Sigmoid colon (tissue), 6 donors: ENCODE measurements at regions not wholly inside any gene's neighbourhood (a gene's known extent, or its start where the extent isn't known, plus 50 kb on each side); places are given as distances from the start of the nearest gene placed in this dataset.

ENCODE experiments used
- DNase-seq: peaks from one replicate; pipeline ENCODE4 v3.0.0-alpha.2; 2019
- H3K27ac ChIP-seq, 4 donors: fragments of 200-600 bp; sonication (generic); one replicate each; pipeline ENCODE4 v1.5.1; 2016 to 2019; ENCODE audit warnings: mild to moderate bottlenecking in 1 of 4
- H3K27me3 ChIP-seq, 3 donors: fragments of 200-600 bp; sonication (generic); one replicate each; pipeline ENCODE4 v1.5.1; 2019; ENCODE audit warnings: mild to moderate bottlenecking in 1 of 3
- H3K36me3 ChIP-seq, 4 donors: fragments of 200-600 bp; sonication (generic); one replicate each; pipeline ENCODE4 v1.5.1; 2016 to 2019
- H3K4me1 ChIP-seq, 4 donors: fragments of 200-600 bp; sonication (generic); one replicate each; pipeline ENCODE4 v1.5.1; 2017 to 2019
- H3K4me3 ChIP-seq, 4 donors: fragments of 200-600 bp; sonication (generic); one replicate each; pipeline ENCODE4 v1.5.1; 2017 to 2019; ENCODE audit warnings: mild to moderate bottlenecking in 2 of 4, moderate library complexity in 1 of 4
- H3K9me3 ChIP-seq, 4 donors: fragments of 200-600 bp in 3 of 4; sonication (generic) in 3 of 4; one replicate each; pipeline versions ENCODE4 v1.5.1 to v1.6.1; 2013 to 2019
- EP300 ChIP-seq, 4 donors: sonication (generic); formaldehyde crosslinking; IDR thresholded peaks; one replicate each; pipeline ENCODE4 v1.6.1; 2017; ENCODE audit warnings: antibody characterized with exemption in 4 of 4
- POLR2A ChIP-seq, 2 donors: fragments of 450-650 bp; IDR thresholded peaks; one replicate each; pipeline ENCODE4 v1.6.1; 2016; ENCODE audit warnings: antibody characterized with exemption in 2 of 2, mild to moderate bottlenecking in 2 of 2, moderate library complexity in 2 of 2
- POLR2AphosphoS5 ChIP-seq, 4 donors: sonication (generic); formaldehyde crosslinking; IDR thresholded peaks; one replicate each; pipeline ENCODE4 v1.6.1; 2017; ENCODE audit warnings: antibody characterized with exemption in 4 of 4
- WGBS, 2 donors: extraction: QIAGEN DNeasy Blood & Tissue Kit; methylation state at CpG; one replicate each; pipeline ENCODE4 v1.1.7; 2013; 5-methylcytosine and 5-hydroxymethylcytosine counted together
- intact Hi-C: fragments of 100-400 bp; cut with DNase I; formaldehyde crosslinking; loops from one replicate; pipeline ENCODE4 v1.15.1; 2023
- TF ChIP-seq, protein P1 (sequence below), 4 experiments: fragments of 450-650 bp in 3 of 4; fragments of 200-600 bp in 1 of 4; IDR thresholded peaks; one replicate each; pipeline ENCODE4 v1.5.1; 2016 to 2019; ENCODE audit warnings: antibody characterized with exemption in 4 of 4, mild to moderate bottlenecking in 3 of 4, moderate library complexity in 2 of 4
- donor health status: healthy with polysubstance abuse.
- donor health status: healthy.

GRCh38 chr16:73323880-73324279, 276.0 kb upstream of the ZFHX3 start:
- no peaks in the 10 kb centered on the region for H3K9me3 ChIP-seq
- H3K4me1 ChIP-seq = no peaks in the 10 kb centered on the region
- no peaks in the 10 kb centered on the region for H3K36me3 ChIP-seq
- 82 to 83% methylated on average over 1 of the region's 1 CpG for WGBS, 2 donors
- no peak overlapping the region for H3K4me3 ChIP-seq
- no peaks in the 10 kb centered on the region for H3K27me3 ChIP-seq
- no peak overlapping the region for H3K27ac ChIP-seq
- TF ChIP-seq POLR2A (IDR thresholded peaks at IDR 0.05) = no peak
- TF ChIP-seq EP300 (IDR thresholded peaks at IDR 0.05) = no peak
- no peak for TF ChIP-seq POLR2AphosphoS5 (IDR thresholded peaks at IDR 0.05)
- TF ChIP-seq, protein P1, sequence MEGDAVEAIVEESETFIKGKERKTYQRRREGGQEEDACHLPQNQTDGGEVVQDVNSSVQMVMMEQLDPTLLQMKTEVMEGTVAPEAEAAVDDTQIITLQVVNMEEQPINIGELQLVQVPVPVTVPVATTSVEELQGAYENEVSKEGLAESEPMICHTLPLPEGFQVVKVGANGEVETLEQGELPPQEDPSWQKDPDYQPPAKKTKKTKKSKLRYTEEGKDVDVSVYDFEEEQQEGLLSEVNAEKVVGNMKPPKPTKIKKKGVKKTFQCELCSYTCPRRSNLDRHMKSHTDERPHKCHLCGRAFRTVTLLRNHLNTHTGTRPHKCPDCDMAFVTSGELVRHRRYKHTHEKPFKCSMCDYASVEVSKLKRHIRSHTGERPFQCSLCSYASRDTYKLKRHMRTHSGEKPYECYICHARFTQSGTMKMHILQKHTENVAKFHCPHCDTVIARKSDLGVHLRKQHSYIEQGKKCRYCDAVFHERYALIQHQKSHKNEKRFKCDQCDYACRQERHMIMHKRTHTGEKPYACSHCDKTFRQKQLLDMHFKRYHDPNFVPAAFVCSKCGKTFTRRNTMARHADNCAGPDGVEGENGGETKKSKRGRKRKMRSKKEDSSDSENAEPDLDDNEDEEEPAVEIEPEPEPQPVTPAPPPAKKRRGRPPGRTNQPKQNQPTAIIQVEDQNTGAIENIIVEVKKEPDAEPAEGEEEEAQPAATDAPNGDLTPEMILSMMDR (IDR thresholded peaks at IDR 0.05) = no peak
- DNase-seq = no peak
- intact Hi-C loops = no loop called here

DNA sequence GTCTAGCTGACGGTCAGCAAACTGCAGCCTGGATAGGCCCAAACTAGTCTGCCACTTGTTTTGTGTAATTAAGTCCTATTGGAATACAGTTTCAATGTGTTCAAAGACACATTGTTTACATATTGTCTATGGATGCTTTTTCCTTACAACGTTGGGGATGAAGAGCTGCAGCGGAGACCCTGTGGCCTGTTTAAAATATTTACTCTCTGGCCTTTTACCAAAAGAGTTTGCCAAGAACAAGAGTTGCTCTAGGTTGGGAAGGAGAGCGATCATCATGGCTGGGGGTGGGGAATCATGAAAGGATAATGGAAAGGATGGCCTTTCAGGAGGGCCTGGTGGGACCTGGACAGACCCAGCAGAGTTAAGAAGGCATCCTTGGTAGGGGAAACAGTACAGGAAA, 274.9 kb upstream of the ZFHX3 start:
- no peaks in the 10 kb centered on the region for H3K9me3 ChIP-seq
- WGBS, 2 donors = 69 to 71% methylated on average over 4 of the region's 4 CpGs
- intact Hi-C loops = no loop called here

GRCh38 chr16:73321853-73322252, 273.9 kb upstream of the ZFHX3 start:
- TF ChIP-seq POLR2AphosphoS5 (IDR thresholded peaks at IDR 0.05) = no peak
- TF ChIP-seq, protein P1 (IDR thresholded peaks at IDR 0.05) = no peak
- TF ChIP-seq EP300 (IDR thresholded peaks at IDR 0.05) = no peak
- no peak for TF ChIP-seq POLR2A (IDR thresholded peaks at IDR 0.05)
- Histone ChIP-seq H3K9me3 (no peaks in the 10 kb centered on the region), H3K4me3 (no peak overlapping the region), H3K27me3 (no peaks in the 10 kb centered on the region), H3K27ac (no peak overlapping the region), H3K36me3 (no peaks in the 10 kb centered on the region), H3K4me1 (no peaks in the 10 kb centered on the region)
- no peak for DNase-seq
- WGBS, 2 donors = 77 to 83% methylated on average over 8 of the region's 8 CpGs
- intact Hi-C loops = no loop called here

More for the DNA sequence above, 274.9 kb upstream of the ZFHX3 start:
- H3K27me3 ChIP-seq = no peaks in the 10 kb centered on the region
- no peak overlapping the region for H3K4me3 ChIP-seq
- H3K36me3 ChIP-seq = no peaks in the 10 kb centered on the region
- TF ChIP-seq, protein P1 (IDR thresholded peaks at IDR 0.05) = no peak
- TF ChIP-seq POLR2AphosphoS5 (IDR thresholded peaks at IDR 0.05) = no peak
- H3K27ac ChIP-seq = no peak overlapping the region
- H3K4me1 ChIP-seq = no peaks in the 10 kb centered on the region
- DNase-seq = no peak

- H3K4me1 ChIP-seq = no peaks in the 10 kb centered on the region
- no peak overlapping the region for H3K4me3 ChIP-seq
- TF ChIP-seq EP300 (IDR thresholded peaks at IDR 0.05) (no peak), POLR2AphosphoS5 (IDR thresholded peaks at IDR 0.05) (no peak), POLR2A (IDR thresholded peaks at IDR 0.05) (no peak)
- TF ChIP-seq, protein P1 (IDR thresholded peaks at IDR 0.05) = no peak
- peak; percentile 13 for DNase-seq
- no peaks in the 10 kb centered on the region for H3K27me3 ChIP-seq
- no peaks in the 10 kb centered on the region for H3K9me3 ChIP-seq
- 85 to 93% methylated on average over 8 of the region's 8 CpGs for WGBS, 2 donors
- H3K36me3 ChIP-seq = no peaks in the 10 kb centered on the region
- intact Hi-C loops = no loop called here
- H3K27ac ChIP-seq = no peak overlapping the region
Measured at GRCh38 chr16:73319737-73320136, 271.8 kb upstream of the ZFHX3 start.

DNA sequence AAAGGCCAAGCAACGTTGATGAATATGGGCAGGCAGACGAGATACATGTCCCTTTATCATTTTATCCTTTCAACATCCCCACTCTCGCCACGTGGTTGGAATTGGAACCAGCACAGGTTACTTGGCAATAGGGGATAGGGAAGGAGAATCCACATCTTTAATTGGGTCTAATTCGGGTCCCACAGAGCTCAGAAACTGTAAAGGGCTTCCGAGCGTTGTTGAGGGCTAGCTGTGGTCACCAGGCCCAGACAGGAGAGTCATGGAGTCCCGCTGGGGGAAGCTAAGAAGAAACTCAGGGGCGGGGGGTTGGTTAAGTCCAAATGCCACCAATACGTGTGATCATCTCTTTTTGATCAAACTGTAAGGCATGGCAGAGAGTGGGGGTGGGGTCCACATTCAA, 271.3 kb upstream of the ZFHX3 start:
- TF ChIP-seq EP300 (IDR thresholded peaks at IDR 0.05) = no peak
- TF ChIP-seq POLR2AphosphoS5 (IDR thresholded peaks at IDR 0.05) = no peak
- TF ChIP-seq, protein P1 (IDR thresholded peaks at IDR 0.05) = no peak
- no peak for TF ChIP-seq POLR2A (IDR thresholded peaks at IDR 0.05)

More for the DNA sequence above, 271.3 kb upstream of the ZFHX3 start:
- intact Hi-C loops = no loop called here
- H3K27ac ChIP-seq = no peak overlapping the region
- no peaks in the 10 kb centered on the region for H3K36me3 ChIP-seq
- no peak overlapping the region for H3K4me3 ChIP-seq
- 80 to 89% methylated on average over 10 of the region's 10 CpGs for WGBS, 2 donors
- no peaks in the 10 kb centered on the region for H3K4me1 ChIP-seq
- DNase-seq = peak; percentile 15
- H3K9me3 ChIP-seq = no peaks in the 10 kb centered on the region
- no peaks in the 10 kb centered on the region for H3K27me3 ChIP-seq
